ENCODE measurements at regions not wholly inside any gene's neighbourhood (a gene's known extent, or its start where the extent isn't known, plus 50 kb on each side); places are given as distances from the start of the nearest gene placed in this dataset.

GRCh38 chr3:56919137-56919796, 117.5 kb upstream of the ARHGEF3 start:
- TF ChIP-seq, protein P1, sequence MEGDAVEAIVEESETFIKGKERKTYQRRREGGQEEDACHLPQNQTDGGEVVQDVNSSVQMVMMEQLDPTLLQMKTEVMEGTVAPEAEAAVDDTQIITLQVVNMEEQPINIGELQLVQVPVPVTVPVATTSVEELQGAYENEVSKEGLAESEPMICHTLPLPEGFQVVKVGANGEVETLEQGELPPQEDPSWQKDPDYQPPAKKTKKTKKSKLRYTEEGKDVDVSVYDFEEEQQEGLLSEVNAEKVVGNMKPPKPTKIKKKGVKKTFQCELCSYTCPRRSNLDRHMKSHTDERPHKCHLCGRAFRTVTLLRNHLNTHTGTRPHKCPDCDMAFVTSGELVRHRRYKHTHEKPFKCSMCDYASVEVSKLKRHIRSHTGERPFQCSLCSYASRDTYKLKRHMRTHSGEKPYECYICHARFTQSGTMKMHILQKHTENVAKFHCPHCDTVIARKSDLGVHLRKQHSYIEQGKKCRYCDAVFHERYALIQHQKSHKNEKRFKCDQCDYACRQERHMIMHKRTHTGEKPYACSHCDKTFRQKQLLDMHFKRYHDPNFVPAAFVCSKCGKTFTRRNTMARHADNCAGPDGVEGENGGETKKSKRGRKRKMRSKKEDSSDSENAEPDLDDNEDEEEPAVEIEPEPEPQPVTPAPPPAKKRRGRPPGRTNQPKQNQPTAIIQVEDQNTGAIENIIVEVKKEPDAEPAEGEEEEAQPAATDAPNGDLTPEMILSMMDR (IDR thresholded peaks at IDR 0.05; ENCODE audit: low read depth, low read length, missing control alignments): no peak
- DNase-seq (ENCODE audit: extremely low read depth, low read depth): no peak
- H3K4me3 ChIP-seq (replicated peaks; ENCODE audit: low read depth, low read length): no peak overlapping the region

GRCh38 chr3:56918111-56918568, 116.4 kb upstream of the ARHGEF3 start:
- H3K4me3 ChIP-seq (replicated peaks; ENCODE audit: low read depth, low read length): no peak overlapping the region
- TF ChIP-seq, protein P1 (IDR thresholded peaks at IDR 0.05; ENCODE audit: low read depth, low read length, missing control alignments): no peak
- no peak for DNase-seq (ENCODE audit: extremely low read depth, low read depth)

DNA sequence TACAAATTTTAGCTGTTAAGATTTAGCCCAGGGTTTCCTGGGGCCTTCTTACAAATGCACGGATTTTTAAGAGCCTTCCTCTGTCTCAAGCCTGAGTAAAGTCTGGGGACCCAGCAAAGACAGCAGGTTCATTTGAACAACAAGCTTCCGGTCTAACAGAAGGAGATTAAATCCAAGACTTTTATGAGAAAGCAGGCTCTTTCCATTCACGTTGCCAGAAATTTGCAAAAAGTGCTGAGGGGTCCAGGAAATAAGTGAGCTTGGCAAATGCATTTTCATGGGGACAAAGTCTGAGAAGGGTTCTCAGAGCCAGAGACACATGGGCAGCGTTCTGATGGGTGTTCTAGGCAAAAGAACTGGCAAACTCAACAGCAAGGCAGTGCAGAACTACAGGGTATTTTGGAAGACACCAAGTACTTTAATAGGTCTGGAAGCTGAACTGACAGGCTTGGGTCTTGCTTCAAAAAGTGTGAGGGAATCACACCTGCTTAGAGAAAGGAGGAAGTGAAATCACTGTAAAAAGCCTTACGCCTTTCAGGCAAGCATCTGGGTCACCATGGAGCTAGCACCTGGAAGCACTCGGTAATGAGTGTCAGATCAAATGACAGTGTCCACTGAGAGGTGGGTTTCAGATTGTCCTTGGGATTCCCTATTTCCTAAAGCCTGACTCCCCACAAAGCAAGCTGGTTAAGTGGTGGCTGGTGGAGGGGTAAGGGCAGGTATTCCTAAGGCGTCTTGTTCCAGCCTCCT, 115.8 kb upstream of the ARHGEF3 start:
- TF ChIP-seq, protein P1 (IDR thresholded peaks at IDR 0.05; ENCODE audit: low read depth, low read length, missing control alignments): no peak
- no peak for DNase-seq (ENCODE audit: extremely low read depth, low read depth)
- no peak overlapping the region for H3K4me3 ChIP-seq (replicated peaks; ENCODE audit: low read depth, low read length)

DNA sequence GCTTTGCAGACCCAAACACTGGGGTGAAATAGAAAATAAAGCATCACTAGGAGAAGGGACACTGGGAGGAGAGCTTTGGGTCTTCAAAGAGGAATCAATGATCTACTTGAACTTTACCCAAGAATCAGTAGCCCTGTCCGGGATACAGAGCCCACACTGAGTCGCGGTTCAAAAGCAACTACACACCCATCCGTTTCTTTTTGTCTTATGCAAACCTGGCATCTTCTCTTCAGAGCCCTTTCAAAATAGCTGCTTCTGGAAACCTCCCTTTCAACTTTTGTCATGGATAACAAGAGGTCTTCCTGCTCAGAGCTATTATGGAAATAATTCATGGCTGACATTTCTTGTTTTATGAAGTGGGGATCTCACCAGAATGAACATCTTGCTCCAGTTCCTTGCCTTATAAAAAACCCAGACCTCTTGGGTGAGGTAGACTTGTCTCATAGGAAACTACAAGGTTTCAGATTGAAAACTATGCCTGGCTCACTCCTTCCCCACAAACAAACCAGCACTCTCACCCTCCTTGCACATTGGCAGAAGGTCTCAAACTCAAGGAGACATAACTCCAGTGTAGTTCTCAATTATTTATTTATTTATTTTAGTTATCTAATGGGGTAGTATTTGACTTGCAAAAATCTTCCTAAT, 115.1 kb upstream of the ARHGEF3 start:
- TF ChIP-seq, protein P1 (IDR thresholded peaks at IDR 0.05; ENCODE audit: low read depth, low read length, missing control alignments): no peak
- no peak overlapping the region for H3K4me3 ChIP-seq (replicated peaks; ENCODE audit: low read depth, low read length)
- DNase-seq (ENCODE audit: extremely low read depth, low read depth): no peak

DNA sequence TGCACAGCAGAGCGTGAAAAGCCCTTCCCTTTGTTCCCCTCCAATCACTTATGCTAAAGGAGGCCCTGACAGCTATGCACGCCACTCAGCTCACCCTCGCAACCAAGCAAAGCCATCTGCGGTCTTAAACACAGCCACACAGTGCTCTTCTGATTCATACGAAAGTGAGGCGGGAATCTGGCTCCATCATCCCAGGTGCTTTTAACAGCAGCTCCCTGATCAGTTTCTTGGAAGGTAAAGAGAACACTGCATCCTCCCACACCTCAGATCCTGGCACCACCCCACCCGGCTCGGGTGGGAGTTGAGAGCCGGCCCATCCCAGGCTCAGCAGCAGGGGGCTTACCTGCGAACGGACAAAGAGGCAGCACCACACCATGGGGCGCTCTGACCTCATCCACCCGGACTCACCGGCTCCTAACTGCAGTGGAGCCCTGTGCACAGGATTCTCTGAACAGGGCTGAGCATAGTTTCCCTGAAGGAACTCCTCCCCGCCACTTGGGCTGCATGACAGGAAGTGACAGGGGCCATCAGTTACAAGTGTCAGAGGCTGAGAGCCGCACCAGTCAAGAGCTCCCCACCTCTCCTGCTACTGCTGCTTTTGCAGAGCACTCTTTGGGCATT, 114.3 kb upstream of the ARHGEF3 start:
- no peak overlapping the region for H3K4me3 ChIP-seq (replicated peaks; ENCODE audit: low read depth, low read length)
- DNase-seq (ENCODE audit: extremely low read depth, low read depth): no peak
- TF ChIP-seq, protein P1 (IDR thresholded peaks at IDR 0.05; ENCODE audit: low read depth, low read length, missing control alignments): no peak

- no peak for DNase-seq (ENCODE audit: extremely low read depth, low read depth)
- TF ChIP-seq, protein P1 (IDR thresholded peaks at IDR 0.05; ENCODE audit: low read depth, low read length, missing control alignments): no peak
- H3K4me3 ChIP-seq (replicated peaks; ENCODE audit: low read depth, low read length): no peak overlapping the region
These were observed 112.9 kb upstream of the ARHGEF3 start for GRCh38 chr3:56914646-56915045.
